NOMO-1 treated with DMSO at 0.1 percent for 48 hours (cell line): ENCODE measurements at regions not wholly inside any gene's neighbourhood (a gene's known extent, or its start where the extent isn't known, plus 50 kb on each side); places are given as distances from the start of the nearest gene placed in this dataset.
A peak's percentile ranks its signal among the peaks of the same experiment; 100 is the strongest.
"Not testable (repeated sequence)": the region's sequence is repeated elsewhere in the genome, so short reads cannot be mapped to it uniquely, and the experiment has no call there.

ENCODE experiments used
- DNase-seq: peaks from one replicate; lab custom pipeline; 2025; ENCODE audit not compliant: unreplicated experiment; lab: John Stamatoyannopoulos, UW

GRCh38 chr1:38613996-38614395 is 245.6 kb downstream of the RRAGC start:
- no peak for DNase-seq

GRCh38 chr1:38612951-38613350 is 246.6 kb downstream of the RRAGC start:
- DNase-seq = no peak

DNA sequence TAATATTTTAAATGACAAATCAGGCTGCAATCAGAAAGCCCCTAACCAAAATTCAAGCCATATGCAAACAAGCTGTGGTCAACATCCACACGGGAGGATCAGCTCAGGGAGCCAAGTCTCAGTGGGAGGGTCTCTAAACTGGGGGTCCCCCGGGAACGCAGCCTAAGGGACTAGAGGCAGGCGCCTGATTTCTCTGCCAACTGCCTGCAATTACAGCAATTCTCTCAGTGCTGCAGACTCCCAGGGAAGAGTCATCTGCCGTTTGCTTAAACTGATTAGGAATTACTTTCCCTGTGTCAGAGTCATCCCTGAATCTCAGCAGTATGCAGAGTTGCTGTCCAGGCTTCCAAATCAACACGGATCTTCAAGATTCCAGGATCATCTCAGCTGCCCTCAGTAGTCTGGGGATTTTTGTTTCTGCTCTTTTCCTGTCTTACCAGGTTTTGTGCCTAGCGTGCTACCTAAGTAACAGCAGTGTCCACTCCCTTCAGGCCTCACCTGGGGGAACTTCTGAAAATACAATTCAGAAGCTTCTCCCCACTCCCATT is 247.8 kb downstream of the RRAGC start:
- no peak for DNase-seq

- DNase-seq = no peak
These were observed 250.2 kb downstream of the RRAGC start for GRCh38 chr1:38609166-38610025.

DNA sequence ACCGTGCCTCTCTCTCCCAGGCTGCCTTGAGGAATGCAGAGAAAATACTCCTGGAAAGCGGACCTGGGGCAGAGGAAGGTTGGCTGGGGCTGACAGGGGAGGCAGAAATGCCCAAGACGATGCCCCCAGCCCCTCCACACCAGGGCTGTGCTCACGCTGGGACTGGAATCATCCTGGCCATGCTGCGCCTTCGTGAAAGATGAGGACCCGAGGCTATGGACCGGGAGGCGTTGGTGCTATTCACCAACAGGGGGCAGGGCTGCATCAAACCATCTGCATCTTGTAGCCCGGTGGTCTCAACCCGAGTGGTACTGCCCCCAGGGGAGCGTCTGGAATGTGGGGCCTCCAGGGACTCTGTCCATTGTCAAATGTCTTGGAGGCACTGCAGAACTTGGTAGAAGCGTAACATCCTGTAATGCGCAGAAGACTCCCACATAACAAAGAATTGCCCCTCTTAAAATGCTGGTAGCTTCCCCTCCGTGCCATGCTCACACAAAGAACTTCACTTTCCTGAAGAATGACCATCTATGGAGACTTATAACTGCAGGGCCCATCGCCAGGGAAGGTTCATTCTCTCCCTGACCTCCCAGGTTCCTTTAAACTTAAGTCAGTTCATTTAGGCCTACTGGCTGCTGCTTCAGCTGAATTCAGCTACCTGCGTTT is 251.2 kb downstream of the RRAGC start:
- DNase-seq = no peak

GRCh38 chr1:38607526-38607925 is 252.0 kb downstream of the RRAGC start:
- DNase-seq = no peak

DNA sequence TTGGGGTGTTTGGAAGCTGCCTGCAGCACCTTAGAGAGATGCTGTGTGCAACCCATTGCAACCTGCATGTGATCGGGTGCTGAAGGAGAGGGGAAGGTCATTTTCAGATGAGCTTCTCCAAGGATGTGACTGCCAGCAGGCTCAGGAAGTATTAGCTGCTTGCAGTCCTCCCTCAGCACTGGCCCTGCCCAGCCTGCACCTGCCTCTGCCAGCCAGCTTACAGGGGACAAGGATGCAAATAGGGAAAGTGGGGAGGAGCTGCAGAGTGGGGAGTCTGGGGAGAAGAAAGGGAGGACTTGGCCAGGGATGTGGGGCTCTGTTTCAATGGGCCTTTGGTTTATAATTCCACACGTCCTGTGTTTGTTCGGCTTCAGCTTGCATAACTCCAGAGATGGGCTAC is 254.5 kb downstream of the RRAGC start:
- DNase-seq = no peak

DNA sequence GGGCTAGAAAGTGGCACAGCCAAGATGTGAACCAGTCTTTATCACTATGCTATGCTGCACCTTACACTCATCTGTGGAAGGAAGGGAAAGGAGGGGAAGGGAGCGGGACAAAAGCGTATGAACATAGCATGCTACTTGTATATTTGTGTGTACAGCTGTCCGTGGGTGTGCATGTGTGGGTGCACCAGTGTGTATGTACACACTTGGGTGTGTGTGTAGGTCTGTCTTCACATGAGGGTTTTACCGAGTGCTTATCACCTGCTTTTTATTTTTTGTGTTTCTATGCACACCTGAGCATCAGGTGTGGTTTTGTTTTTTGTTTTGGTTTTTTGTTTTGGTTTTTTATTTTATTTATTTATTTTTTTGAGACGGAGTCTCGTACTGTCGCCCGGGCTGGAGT is 255.7 kb downstream of the RRAGC start:
- no peak for DNase-seq

DNA sequence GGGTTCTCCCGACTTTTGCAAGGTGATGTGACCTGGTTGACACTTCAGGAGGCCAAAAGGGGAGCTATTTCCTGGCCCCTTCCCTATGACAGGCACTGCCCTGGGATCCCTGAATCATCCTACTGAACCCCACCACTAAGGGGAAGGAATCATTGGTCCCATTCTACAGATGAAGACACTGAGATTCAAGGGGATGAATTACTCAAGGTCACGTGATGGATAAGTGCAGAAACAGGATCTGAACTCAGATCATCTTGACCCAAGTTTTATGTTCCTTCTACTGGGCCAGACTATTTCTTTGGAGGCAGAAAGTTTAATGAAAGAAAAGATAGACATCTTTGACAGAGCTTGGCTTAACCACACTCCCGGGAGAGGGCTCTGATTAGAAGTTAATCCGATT is 258.7 kb downstream of the RRAGC start:
- no peak for DNase-seq

- no peak for DNase-seq
These were observed 259.3 kb downstream of the RRAGC start for GRCh38 chr1:38600286-38600685.

DNA sequence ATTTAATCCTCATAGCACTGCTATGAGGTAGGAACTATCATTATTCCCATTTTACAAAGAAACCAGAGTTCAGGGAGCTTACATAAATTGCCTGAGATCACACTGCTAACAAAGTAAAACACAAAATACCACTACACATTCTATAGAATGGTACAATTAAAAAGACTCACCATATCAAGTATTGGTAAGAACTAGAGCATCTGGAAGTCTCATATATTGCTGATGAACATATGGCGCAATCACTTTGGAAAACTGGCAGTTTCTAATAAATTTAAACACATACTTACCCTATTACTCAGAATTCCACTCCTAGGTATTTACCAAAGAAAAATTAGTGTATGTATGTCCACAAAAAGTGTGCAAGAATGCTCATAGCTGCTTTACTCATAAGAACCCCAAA is 261.5 kb downstream of the RRAGC start:
- no peak for DNase-seq

GRCh38 chr1:38589036-38589435 is 270.5 kb downstream of the RRAGC start:
- DNase-seq = no peak

GRCh38 chr1:38587766-38588165 is 271.8 kb downstream of the RRAGC start:
- DNase-seq = no peak

DNA sequence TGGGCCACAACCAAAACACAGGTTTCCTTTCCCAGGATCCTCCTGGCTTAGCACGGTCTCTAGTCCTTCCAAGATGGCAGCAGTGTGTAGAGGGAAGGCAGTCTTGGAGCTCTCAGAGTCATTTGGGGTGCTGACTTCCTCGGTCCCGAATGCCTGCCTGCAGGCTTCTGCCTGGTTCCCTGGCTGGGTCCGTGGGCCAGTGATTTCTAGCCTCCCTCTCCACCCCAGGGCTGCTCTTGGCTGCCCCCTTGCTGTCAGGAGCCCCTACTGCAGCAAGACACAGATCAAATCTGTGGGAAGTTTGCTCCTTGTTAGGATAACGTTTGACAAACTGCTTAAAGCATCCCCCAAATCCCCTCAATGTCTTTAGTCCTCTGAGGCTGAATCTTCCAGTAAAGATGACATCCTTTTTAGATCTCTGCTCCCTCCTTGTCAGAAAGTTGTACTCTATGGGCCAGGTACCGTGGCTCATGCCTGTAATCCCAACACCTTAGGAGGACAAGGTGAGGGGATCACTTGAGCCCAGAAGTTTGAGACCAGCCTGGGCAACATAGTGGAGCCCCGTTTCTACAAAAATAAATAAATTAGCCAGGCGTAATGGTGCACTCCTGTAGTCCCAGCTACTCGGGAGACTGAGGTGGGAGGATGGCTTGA is 272.5 kb downstream of the RRAGC start:
- DNase-seq = peak; percentile 35

GRCh38 chr1:38585971-38586370 is 273.6 kb downstream of the RRAGC start:
- DNase-seq = no peak

- no peak for DNase-seq
These were observed 274.1 kb downstream of the RRAGC start for GRCh38 chr1:38585460-38585859.

DNA sequence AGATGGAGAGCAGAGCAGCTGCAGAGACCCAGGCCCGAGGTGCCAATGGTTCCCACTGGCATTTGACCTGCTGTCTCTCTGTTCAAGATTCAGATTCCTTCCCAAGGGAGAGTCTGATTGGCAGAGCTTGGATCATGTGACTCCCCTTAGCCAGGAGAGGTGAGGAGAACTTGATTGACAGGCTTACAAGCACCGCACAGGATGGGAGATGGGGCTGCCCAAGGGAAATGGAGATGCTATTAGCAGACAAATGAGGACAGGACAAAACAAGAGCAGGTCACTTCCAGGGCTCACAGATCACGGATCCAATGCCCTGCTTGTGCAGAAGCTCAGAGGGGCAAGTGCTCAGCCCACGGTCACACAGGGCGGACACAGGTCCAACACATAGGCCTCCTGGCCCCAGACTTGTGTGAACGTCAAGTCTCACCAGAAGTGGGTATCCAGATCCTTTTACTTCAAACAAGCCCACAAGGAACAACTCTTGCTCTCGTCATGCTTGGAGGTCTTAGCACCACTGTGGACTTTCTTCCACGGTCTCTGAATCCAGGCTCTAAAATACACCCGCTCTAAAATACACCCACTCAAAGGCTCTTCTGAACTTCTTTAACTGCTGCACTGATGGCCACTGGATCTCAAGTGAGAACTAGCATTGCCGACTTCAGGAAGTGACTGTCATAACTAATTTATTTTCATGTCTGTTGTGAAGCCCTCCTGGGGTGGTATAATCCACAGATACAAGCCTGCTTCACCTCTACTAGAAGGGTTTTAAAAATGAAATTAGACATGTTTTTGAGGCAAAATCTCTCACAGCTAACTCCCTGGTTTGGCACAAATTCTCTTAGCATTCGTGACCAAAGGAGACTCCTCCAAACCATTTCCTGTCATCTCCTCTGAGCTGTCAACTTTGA is 274.9 kb downstream of the RRAGC start:
- no peak for DNase-seq

DNA sequence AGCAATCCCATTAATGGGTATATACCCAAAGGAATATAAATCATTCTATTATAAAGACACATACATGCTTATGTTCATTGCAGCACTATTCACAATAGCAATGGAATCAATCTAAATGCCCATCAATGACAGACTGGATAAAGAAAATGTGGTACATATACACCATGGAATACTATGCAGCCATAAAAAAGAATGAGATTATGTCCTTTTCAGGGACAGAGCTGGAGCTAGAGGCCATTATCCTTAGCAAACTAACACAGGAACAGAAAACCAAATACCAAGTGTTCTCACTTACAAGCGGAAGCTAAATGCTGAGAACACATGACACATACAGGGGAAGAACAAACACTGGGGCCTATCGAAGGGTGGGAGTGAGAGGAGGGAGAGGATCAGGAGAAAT is 276.3 kb downstream of the RRAGC start:
- DNase-seq = not testable (repeated sequence)

GRCh38 chr1:38581396-38581795 is 278.2 kb downstream of the RRAGC start:
- no peak for DNase-seq

- no peak for DNase-seq
These were observed 279.0 kb downstream of the RRAGC start for GRCh38 chr1:38580594-38580993.

DNA sequence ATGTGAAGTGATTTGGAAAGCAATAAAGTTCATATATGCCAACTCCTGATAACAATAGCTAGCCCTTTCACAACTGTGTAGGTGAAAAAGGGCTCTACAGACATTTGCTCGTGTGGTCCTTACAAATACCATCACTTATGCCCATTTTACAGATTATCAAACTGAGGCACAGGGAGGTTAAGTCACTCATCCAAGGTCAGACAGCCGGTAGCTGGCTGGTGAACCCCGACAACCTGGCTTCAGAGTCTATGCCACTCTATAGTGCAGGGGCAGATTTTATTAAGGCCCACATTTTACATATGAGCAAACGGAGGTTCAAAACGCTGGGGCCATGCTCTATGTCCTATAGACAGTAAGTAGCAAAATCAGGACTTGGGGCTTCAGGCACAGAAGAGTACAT is 280.5 kb downstream of the RRAGC start:
- no peak for DNase-seq
